NCI-H2029 treated with DMSO at 0.1 percent for 48 hours (cell line): ENCODE measurements at regions not wholly inside any gene's neighbourhood (a gene's known extent, or its start where the extent isn't known, plus 50 kb on each side); places are given as distances from the start of the nearest gene placed in this dataset.
"Not testable (repeated sequence)": the region's sequence is repeated elsewhere in the genome, so short reads cannot be mapped to it uniquely, and the experiment has no call there.

ENCODE experiments used
- DNase-seq: peaks from one replicate; lab custom pipeline; 2025; lab: John Stamatoyannopoulos, UW

GRCh38 chr1:146510248-146510983, 281.6 kb upstream of the NOTCH2NLA start:
- DNase-seq = not testable (repeated sequence)

- DNase-seq = not testable (repeated sequence)
Observed at GRCh38 chr1:146504121-146504520, 275.3 kb upstream of the NOTCH2NLA start.

GRCh38 chr1:146487555-146487954, 258.7 kb upstream of the NOTCH2NLA start:
- not testable (repeated sequence) for DNase-seq

GRCh38 chr1:146487155-146487554, 258.3 kb upstream of the NOTCH2NLA start:
- not testable (repeated sequence) for DNase-seq

- DNase-seq = not testable (repeated sequence)
Observed at GRCh38 chr1:146486300-146487014, 257.6 kb upstream of the NOTCH2NLA start.

GRCh38 chr1:146484195-146484594, 255.4 kb upstream of the NOTCH2NLA start:
- not testable (repeated sequence) for DNase-seq

GRCh38 chr1:146479188-146479587, 250.4 kb upstream of the NOTCH2NLA start:
- DNase-seq = not testable (repeated sequence)

- not testable (repeated sequence) for DNase-seq
Observed at GRCh38 chr1:146478125-146478720, 249.4 kb upstream of the NOTCH2NLA start.

- not testable (repeated sequence) for DNase-seq
Observed at GRCh38 chr1:146475086-146475485, 246.3 kb upstream of the NOTCH2NLA start.

- not testable (repeated sequence) for DNase-seq
Observed at GRCh38 chr1:146474216-146474615, 245.4 kb upstream of the NOTCH2NLA start.

- DNase-seq = not testable (repeated sequence)
Observed at GRCh38 chr1:146472192-146472861, 243.5 kb upstream of the NOTCH2NLA start.

GRCh38 chr1:146459939-146460338, 231.1 kb upstream of the NOTCH2NLA start:
- DNase-seq = not testable (repeated sequence)

GRCh38 chr1:146459308-146459707, 230.5 kb upstream of the NOTCH2NLA start:
- not testable (repeated sequence) for DNase-seq

- not testable (repeated sequence) for DNase-seq
Observed at GRCh38 chr1:146448877-146449246, 220.0 kb upstream of the NOTCH2NLA start.

- DNase-seq = not testable (repeated sequence)
Observed at GRCh38 chr1:146448212-146448876, 219.5 kb upstream of the NOTCH2NLA start.

GRCh38 chr1:146443871-146444222, 215.0 kb upstream of the NOTCH2NLA start:
- not testable (repeated sequence) for DNase-seq

- DNase-seq = not testable (repeated sequence)
Observed at GRCh38 chr1:146443088-146443870, 214.5 kb upstream of the NOTCH2NLA start.

- not testable (repeated sequence) for DNase-seq
Observed at GRCh38 chr1:146438543-146438942, 209.7 kb upstream of the NOTCH2NLA start.

GRCh38 chr1:146416642-146417041, 187.8 kb upstream of the NOTCH2NLA start:
- DNase-seq = not testable (repeated sequence)

- not testable (repeated sequence) for DNase-seq
Observed at GRCh38 chr1:146415017-146415416, 186.2 kb upstream of the NOTCH2NLA start.

GRCh38 chr1:146413911-146414310, 185.1 kb upstream of the NOTCH2NLA start:
- not testable (repeated sequence) for DNase-seq
